NCI-H2171 treated with DMSO at 0.1 percent for 48 hours (cell line): ENCODE measurements at regions not wholly inside any gene's neighbourhood (a gene's known extent, or its start where the extent isn't known, plus 50 kb on each side); places are given as distances from the start of the nearest gene placed in this dataset.

ENCODE experiments used
- DNase-seq: peaks from one replicate; lab custom pipeline; 2025; lab: John Stamatoyannopoulos, UW

GRCh38 chr16:35906440-35906839, 2447.0 kb downstream of the TP53TG3F start:
- no peak for DNase-seq

- no peak for DNase-seq
Observed at GRCh38 chr16:35908152-35908551, 2448.7 kb downstream of the TP53TG3F start.

- DNase-seq, result peak; percentile 9
Observed at GRCh38 chr16:35908942-35909341, 2449.5 kb downstream of the TP53TG3F start.

- DNase-seq, result no peak
Observed at GRCh38 chr16:35909351-35909954, 2450.0 kb downstream of the TP53TG3F start.

GRCh38 chr16:35910409-35910808, 2451.0 kb downstream of the TP53TG3F start:
- no peak for DNase-seq

- no peak for DNase-seq
Observed at GRCh38 chr16:35911899-35912298, 2452.5 kb downstream of the TP53TG3F start.

GRCh38 chr16:35931722-35932121, 2472.3 kb downstream of the TP53TG3F start:
- no peak for DNase-seq
